Upper lobe of right lung (tissue), 1 donor: ENCODE measurements at regions not wholly inside any gene's neighbourhood (a gene's known extent, or its start where the extent isn't known, plus 50 kb on each side); places are given as distances from the start of the nearest gene placed in this dataset.

Experiments
- ATAC-seq: fragments of 200-7000 bp; cut with Tn5 transposase; one replicate; pipeline ENCODE4 v1.9.1; 2020; ENCODE audit warnings: mild to moderate bottlenecking, moderate library complexity
- DNase-seq: peaks from one replicate; pipeline ENCODE4 v3.0.0-alpha.2; 2020
- H3K27ac ChIP-seq: fragments of 200-600 bp; one replicate; pipeline ENCODE4 v1.8.0; 2022
- H3K27me3 ChIP-seq: fragments of 200-600 bp; one replicate; pipeline ENCODE4 v1.8.0; 2022; ENCODE audit warnings: mild to moderate bottlenecking
- H3K36me3 ChIP-seq: fragments of 200-600 bp; one replicate; pipeline ENCODE4 v1.8.0; 2022
- H3K4me1 ChIP-seq: fragments of 200-600 bp; one replicate; pipeline ENCODE4 v1.8.0; 2022
- H3K4me3 ChIP-seq: fragments of 200-600 bp; one replicate; pipeline ENCODE4 v1.8.0; 2022; ENCODE audit warnings: mild to moderate bottlenecking
- H3K9me3 ChIP-seq: fragments of 200-600 bp; one replicate; pipeline ENCODE4 v1.8.0; 2022
- CTCF ChIP-seq: fragments of 200-600 bp; IDR thresholded peaks from one replicate; pipeline ENCODE4 v1.8.0; 2022; ENCODE audit warnings: antibody characterized with exemption
- intact Hi-C: fragments of 100-400 bp; cut with DNase I; formaldehyde crosslinking; loops from one replicate; pipeline ENCODE4 v1.11.0; 2022
- donor health status: DM: no; HTN: yes; CAD: no; lungs with severe emphysema.

GRCh38 chr10:88154596-88155250, 291.3 kb downstream of the PTEN start:
- TF ChIP-seq CTCF, result no peak
- Histone ChIP-seq H3K4me1 (peaks cover 16% of the 10 kb centered on the region), H3K9me3 (no peaks in the 10 kb centered on the region), H3K27me3 (no peaks in the 10 kb centered on the region), H3K4me3 (no peak overlapping the region), H3K36me3 (no peaks in the 10 kb centered on the region), H3K27ac (no peak overlapping the region)
- intact Hi-C loops, result no loop called here
- no peak for DNase-seq
- ATAC-seq, result no peak

- intact Hi-C loops, result no loop called here
- Histone ChIP-seq H3K9me3 (no peaks in the 10 kb centered on the region), H3K27ac (no peak overlapping the region), H3K4me1 (peaks cover 16% of the 10 kb centered on the region), H3K36me3 (no peaks in the 10 kb centered on the region), H3K27me3 (no peaks in the 10 kb centered on the region), H3K4me3 (no peak overlapping the region)
- TF ChIP-seq CTCF, result no peak
- no peak for DNase-seq
- no peak for ATAC-seq
These were observed 292.9 kb downstream of the PTEN start for GRCh38 chr10:88156341-88156740.

- intact Hi-C loops, result no loop called here
- no peaks in the 10 kb centered on the region for H3K36me3 ChIP-seq
- peaks cover 16% of the 10 kb centered on the region for H3K4me1 ChIP-seq
- no peaks in the 10 kb centered on the region for H3K9me3 ChIP-seq
- ATAC-seq, result no peak
- TF ChIP-seq CTCF, result no peak
- peak overlapping the region; percentile 7 for H3K27ac ChIP-seq
- H3K4me3 ChIP-seq, result no peak overlapping the region
- no peak for DNase-seq
- H3K27me3 ChIP-seq, result no peaks in the 10 kb centered on the region
These were observed 294.6 kb downstream of the PTEN start for GRCh38 chr10:88157981-88158465.

- H3K27ac ChIP-seq, result peak overlapping the region; percentile 7
- H3K9me3 ChIP-seq, result no peaks in the 10 kb centered on the region
- H3K36me3 ChIP-seq, result no peaks in the 10 kb centered on the region
- H3K4me1 ChIP-seq, result peaks cover 16% of the 10 kb centered on the region
- ATAC-seq (no peak), DNase-seq (no peak)
- no peak for TF ChIP-seq CTCF
- intact Hi-C loops, result no loop called here
- no peaks in the 10 kb centered on the region for H3K27me3 ChIP-seq
- H3K4me3 ChIP-seq, result no peak overlapping the region
These were observed 295.2 kb downstream of the PTEN start for GRCh38 chr10:88158526-88159122.

- TF ChIP-seq CTCF, result no peak
- DNase-seq, result no peak
- intact Hi-C loops, result no loop called here
- Histone ChIP-seq H3K36me3 (no peaks in the 10 kb centered on the region), H3K27ac (no peak overlapping the region), H3K9me3 (no peaks in the 10 kb centered on the region), H3K4me3 (no peak overlapping the region), H3K27me3 (no peaks in the 10 kb centered on the region), H3K4me1 (peaks cover 16% of the 10 kb centered on the region)
- ATAC-seq, result no peak
These were observed 295.9 kb downstream of the PTEN start for GRCh38 chr10:88159127-88159829.
